GM06990 (cell line): ENCODE measurements at regions not wholly inside any gene's neighbourhood (a gene's known extent, or its start where the extent isn't known, plus 50 kb on each side); places are given as distances from the start of the nearest gene placed in this dataset.

Experiments used
- DNase-seq: peaks from one replicate; pipeline ENCODE4 v3.0.0-alpha.2; 2011; ENCODE audit not compliant: insufficient read length; ENCODE audit errors: extremely low read depth
- H3K27me3 ChIP-seq: replicated peaks from 2 replicates; pipeline ENCODE4 v1.6.0; 2011; ENCODE audit warnings: low read length; ENCODE audit not compliant: control insufficient read depth, insufficient read depth
- H3K36me3 ChIP-seq: 2 replicates; pipeline ENCODE4 v1.5.1; 2011; ENCODE audit warnings: low read length; ENCODE audit not compliant: control insufficient read depth, insufficient read depth
- H3K4me3 ChIP-seq: replicated peaks from 2 replicates; pipeline ENCODE4 v1.5.1; 2011; ENCODE audit warnings: low read depth, mild to moderate bottlenecking, control low read depth, low read length
- TF ChIP-seq, protein P1 (sequence below): IDR thresholded peaks from 2 replicates; pipeline ENCODE4 v1.5.1; 2011; ENCODE audit warnings: low read length, control low read depth, mild to moderate bottlenecking, inconsistent platforms; ENCODE audit not compliant: insufficient read depth, poor library complexity, severe bottlenecking

DNA sequence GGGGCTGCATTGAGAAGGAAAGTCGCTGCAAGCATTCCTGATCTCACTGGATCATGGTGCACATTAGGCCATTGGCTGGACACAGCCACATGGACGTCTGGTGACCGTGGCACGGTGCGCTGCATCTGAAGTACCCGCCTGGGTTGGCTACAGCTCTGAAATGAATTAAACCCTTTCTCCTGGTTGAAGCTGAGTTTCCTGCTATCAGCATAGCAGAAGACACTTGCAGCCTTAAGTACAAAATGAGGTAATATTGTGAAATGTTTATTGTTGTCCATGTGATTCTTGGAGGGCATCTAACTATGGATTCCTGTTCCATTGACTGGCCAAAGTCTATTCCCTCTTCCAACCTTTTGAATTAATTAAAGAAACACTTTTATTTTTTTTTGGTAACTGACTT is 89.8 kb upstream of the ADTRP start:
- TF ChIP-seq, protein P1, sequence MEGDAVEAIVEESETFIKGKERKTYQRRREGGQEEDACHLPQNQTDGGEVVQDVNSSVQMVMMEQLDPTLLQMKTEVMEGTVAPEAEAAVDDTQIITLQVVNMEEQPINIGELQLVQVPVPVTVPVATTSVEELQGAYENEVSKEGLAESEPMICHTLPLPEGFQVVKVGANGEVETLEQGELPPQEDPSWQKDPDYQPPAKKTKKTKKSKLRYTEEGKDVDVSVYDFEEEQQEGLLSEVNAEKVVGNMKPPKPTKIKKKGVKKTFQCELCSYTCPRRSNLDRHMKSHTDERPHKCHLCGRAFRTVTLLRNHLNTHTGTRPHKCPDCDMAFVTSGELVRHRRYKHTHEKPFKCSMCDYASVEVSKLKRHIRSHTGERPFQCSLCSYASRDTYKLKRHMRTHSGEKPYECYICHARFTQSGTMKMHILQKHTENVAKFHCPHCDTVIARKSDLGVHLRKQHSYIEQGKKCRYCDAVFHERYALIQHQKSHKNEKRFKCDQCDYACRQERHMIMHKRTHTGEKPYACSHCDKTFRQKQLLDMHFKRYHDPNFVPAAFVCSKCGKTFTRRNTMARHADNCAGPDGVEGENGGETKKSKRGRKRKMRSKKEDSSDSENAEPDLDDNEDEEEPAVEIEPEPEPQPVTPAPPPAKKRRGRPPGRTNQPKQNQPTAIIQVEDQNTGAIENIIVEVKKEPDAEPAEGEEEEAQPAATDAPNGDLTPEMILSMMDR = no peak
- no peak for DNase-seq
- no peaks in the 10 kb centered on the region for H3K27me3 ChIP-seq
- H3K4me3 ChIP-seq = no peak overlapping the region
- H3K36me3 ChIP-seq = no peaks in the 10 kb centered on the region

DNA sequence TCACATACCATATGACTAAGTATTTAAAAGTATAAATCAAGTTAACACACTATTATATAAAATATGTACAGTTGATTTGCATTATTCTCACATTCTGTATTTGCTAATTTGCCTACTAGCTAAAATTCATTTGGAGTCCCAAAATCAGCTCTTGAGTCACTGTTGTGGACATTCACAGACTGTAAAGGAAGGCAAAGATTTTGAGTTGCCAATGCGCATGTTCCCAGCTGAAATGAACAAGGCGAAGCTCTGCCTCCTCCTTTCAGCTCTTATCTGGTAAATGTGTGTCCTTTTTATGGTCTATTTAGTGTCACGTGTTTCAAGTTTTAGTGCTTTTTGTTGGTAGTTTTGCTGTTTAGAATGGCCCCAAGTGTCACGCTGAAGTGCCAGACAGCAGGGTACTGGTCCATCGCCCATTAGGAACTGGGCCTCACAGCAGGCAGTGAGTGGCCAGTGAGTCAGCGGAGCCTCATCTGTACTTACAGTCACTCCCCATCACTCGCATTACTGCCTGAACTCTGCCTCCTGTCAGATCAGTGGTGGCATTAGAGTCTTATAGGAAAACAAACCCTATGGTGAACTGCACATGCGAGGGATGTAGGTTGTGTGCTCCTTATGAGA is 87.2 kb upstream of the ADTRP start:
- Histone ChIP-seq H3K36me3 (no peaks in the 10 kb centered on the region), H3K4me3 (no peak overlapping the region), H3K27me3 (no peaks in the 10 kb centered on the region)
- TF ChIP-seq, protein P1 = no peak
- no peak for DNase-seq

DNA sequence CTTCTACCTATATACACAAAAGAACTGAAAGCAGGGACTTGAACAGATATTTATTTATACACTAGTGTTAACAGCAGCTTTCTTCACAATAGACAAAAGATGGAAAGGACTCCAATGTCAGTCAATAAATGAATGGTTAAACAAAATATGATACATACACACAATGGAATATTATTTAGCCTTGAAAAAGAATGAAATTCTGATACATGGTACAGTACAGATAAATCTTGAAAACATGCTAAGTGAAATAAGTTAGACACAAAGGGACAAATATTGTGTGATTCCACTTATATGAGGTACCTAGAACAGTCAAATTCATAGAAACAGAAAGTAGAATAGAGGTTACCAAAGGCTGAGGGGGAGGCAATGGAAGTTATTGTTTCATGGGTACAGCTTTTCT is 79.8 kb upstream of the ADTRP start:
- no peak for DNase-seq
- TF ChIP-seq, protein P1 = no peak
- no peaks in the 10 kb centered on the region for H3K27me3 ChIP-seq

DNA sequence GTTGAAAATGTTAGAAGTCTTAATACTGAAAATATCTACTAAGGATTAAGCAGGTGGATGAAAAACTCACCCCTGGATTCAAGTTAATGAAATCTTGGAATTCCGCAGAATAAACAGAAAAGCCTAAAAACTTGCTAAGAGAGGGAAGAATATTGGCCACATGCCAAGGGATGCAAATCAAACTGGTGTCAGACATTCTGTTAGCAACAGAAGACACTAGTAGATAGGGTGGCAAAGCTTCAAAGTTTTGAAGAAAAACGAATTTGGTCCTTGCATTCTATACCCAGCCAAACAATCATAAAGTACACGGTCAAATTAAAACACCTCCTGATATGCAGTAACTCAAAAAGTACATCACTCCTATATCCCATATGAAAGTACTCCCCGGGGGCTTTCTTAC is 77.1 kb upstream of the ADTRP start:
- no peak overlapping the region for H3K4me3 ChIP-seq
- H3K27me3 ChIP-seq = no peaks in the 10 kb centered on the region
- TF ChIP-seq, protein P1 = no peak
- H3K36me3 ChIP-seq = no peaks in the 10 kb centered on the region
- DNase-seq = no peak

More for the DNA sequence above, 79.8 kb upstream of the ADTRP start:
- Histone ChIP-seq H3K36me3 (no peaks in the 10 kb centered on the region), H3K4me3 (no peak overlapping the region)

DNA sequence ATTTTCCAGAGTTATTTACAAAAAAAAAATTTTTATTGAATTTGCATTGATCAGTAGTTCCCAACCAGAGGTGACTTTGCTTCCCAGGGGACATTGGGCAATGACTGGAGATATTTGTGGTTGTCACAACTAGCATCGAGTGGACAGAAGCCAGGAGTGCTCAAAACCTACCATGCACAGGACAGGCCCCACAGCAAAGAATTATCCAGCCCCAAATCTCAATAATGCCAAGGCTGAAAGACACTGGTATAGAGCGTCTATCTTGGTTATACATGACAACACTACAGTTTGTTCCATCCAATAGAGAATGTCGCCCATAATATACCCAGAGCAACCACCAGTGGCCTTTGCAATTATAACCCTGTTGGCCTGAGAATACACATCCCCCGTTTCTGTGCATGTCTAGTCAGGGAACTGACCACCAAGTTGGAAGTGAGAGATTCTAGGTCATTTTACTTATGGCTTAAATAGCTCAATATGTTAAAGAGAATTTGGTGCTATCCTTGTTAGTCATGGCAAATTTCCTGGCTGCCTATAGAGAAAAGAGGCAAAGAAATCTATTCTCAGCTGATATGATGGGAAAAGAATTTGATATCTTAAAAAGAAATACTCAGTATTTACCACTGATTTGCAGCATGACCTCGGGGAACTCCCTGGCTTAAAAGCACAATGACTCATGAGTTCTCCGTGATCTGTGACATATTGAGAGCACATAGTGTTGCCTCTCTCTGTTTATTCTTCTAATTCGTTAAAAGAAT is 76.0 kb upstream of the ADTRP start:
- TF ChIP-seq, protein P1 = no peak
- Histone ChIP-seq H3K27me3 (no peaks in the 10 kb centered on the region), H3K4me3 (no peak overlapping the region), H3K36me3 (no peaks in the 10 kb centered on the region)
- no peak for DNase-seq
